ENCODE measurements at regions not wholly inside any gene's neighbourhood (a gene's known extent, or its start where the extent isn't known, plus 50 kb on each side); places are given as distances from the start of the nearest gene placed in this dataset.

GRCh38 chr18:70380915-70381896 is 92.4 kb downstream of the SOCS6 start:
- TF ChIP-seq POLR2A (IDR thresholded peaks at IDR 0.05; ENCODE audit: low read depth, low read length) (no peak), TAF1 (IDR thresholded peaks at IDR 0.05; ENCODE audit: low read depth, low read length) (no peak), SPI1 (IDR thresholded peaks at IDR 0.05; ENCODE audit: low read depth, low read length) (no peak), POLR2AphosphoS5 (IDR thresholded peaks at IDR 0.05; ENCODE audit: low read depth, low read length) (no peak)

Measured in GM12891 (cell line).